H9 (cell line): ENCODE measurements at regions not wholly inside any gene's neighbourhood (a gene's known extent, or its start where the extent isn't known, plus 50 kb on each side); places are given as distances from the start of the nearest gene placed in this dataset.

Experiments
- DNase-seq: peaks from one replicate; pipeline ENCODE4 v3.0.0-alpha.2; 2017
- H2AFZ ChIP-seq: one replicate; pipeline ENCODE4 v1.6.1; 2013; ENCODE audit warnings: mild to moderate bottlenecking, low read length, control low read depth, moderate library complexity
- H2AK5ac ChIP-seq: 2 replicates; pipeline ENCODE4 v1.6.1; 2013; ENCODE audit warnings: low read length, control low read depth, mixed read lengths; ENCODE audit not compliant: insufficient read length
- H2BK120ac ChIP-seq: one replicate; pipeline ENCODE4 v1.6.1; 2013; ENCODE audit warnings: low read depth, mild to moderate bottlenecking, low read length, control low read depth, inconsistent platforms; ENCODE audit not compliant: poor library complexity, severe bottlenecking
- H2BK12ac ChIP-seq: 2 replicates; pipeline ENCODE4 v1.6.1; 2013; ENCODE audit warnings: low read length, control low read depth, mixed read lengths, low read depth; ENCODE audit not compliant: insufficient read length
- H2BK15ac ChIP-seq: 2 replicates; pipeline ENCODE4 v1.6.1; 2013; ENCODE audit warnings: low read depth, low read length, control low read depth
- H2BK20ac ChIP-seq: one replicate; pipeline ENCODE4 v1.6.1; 2013; ENCODE audit warnings: low read depth, mild to moderate bottlenecking, low read length, control low read depth, inconsistent platforms; ENCODE audit not compliant: poor library complexity, severe bottlenecking
- H2BK5ac ChIP-seq: 2 replicates; pipeline ENCODE4 v1.6.1; 2013; ENCODE audit warnings: low read length, control low read depth, mixed read lengths; ENCODE audit not compliant: insufficient read length
- H3K14ac ChIP-seq: 2 replicates; pipeline ENCODE4 v1.6.1; 2013; ENCODE audit warnings: low read length, control low read depth; ENCODE audit not compliant: insufficient read depth
- H3K18ac ChIP-seq: 2 replicates; pipeline ENCODE4 v1.6.1; 2013; ENCODE audit warnings: low read depth, mild to moderate bottlenecking, mixed read lengths, low read length, control low read depth; ENCODE audit not compliant: insufficient read length
- H3K23ac ChIP-seq: 2 replicates; pipeline ENCODE4 v1.6.1; 2013; ENCODE audit warnings: low read length, control low read depth, mixed read lengths, low read depth; ENCODE audit not compliant: insufficient read length
- H3K23me2 ChIP-seq: 2 replicates; pipeline ENCODE4 v1.6.1; 2013; ENCODE audit warnings: low read depth, mild to moderate bottlenecking, mixed read lengths, low read length, control low read depth; ENCODE audit not compliant: insufficient read length, poor library complexity, severe bottlenecking
- H3K27ac ChIP-seq: 2 replicates; pipeline ENCODE4 v1.5.1; 2013; ENCODE audit warnings: low read length, control low read depth, mixed read lengths, low read depth; ENCODE audit not compliant: insufficient read length
- H3K27me3 ChIP-seq: 2 replicates; pipeline ENCODE4 v1.6.1; 2013; ENCODE audit warnings: low read length, control low read depth, inconsistent platforms; ENCODE audit not compliant: insufficient read depth
- H3K4ac ChIP-seq: 2 replicates; pipeline ENCODE4 v1.6.1; 2013; ENCODE audit warnings: low read depth, mild to moderate bottlenecking, control low read depth, inconsistent platforms, low read length, moderate library complexity
- H3K4me1 ChIP-seq: 2 replicates; pipeline ENCODE4 v1.6.1; 2013; ENCODE audit warnings: low read length, control low read depth, inconsistent platforms; ENCODE audit not compliant: insufficient read depth
- H3K4me2 ChIP-seq: 2 replicates; pipeline ENCODE4 v1.6.1; 2013; ENCODE audit warnings: low read length, control low read depth, mixed read lengths; ENCODE audit not compliant: insufficient read length, insufficient read depth
- H3K56ac ChIP-seq: 2 replicates; pipeline ENCODE4 v1.6.1; 2013; ENCODE audit warnings: low read depth, mild to moderate bottlenecking, mixed read lengths, low read length, control low read depth; ENCODE audit not compliant: insufficient read length
- H3K79me1 ChIP-seq: 2 replicates; pipeline ENCODE4 v1.6.1; 2013; ENCODE audit warnings: low read depth, mild to moderate bottlenecking, moderate library complexity, low read length, control low read depth, inconsistent platforms; ENCODE audit not compliant: insufficient read depth, poor library complexity, severe bottlenecking
- H3K79me2 ChIP-seq: 2 replicates; pipeline ENCODE4 v1.6.1; 2013; ENCODE audit warnings: low read length, control low read depth, inconsistent platforms; ENCODE audit not compliant: insufficient read depth
- H3K9ac ChIP-seq: 2 replicates; pipeline ENCODE4 v1.6.1; 2013; ENCODE audit warnings: low read length, control low read depth, mixed read lengths; ENCODE audit not compliant: insufficient read length; ENCODE audit errors: extremely low read depth
- H3K9me3 ChIP-seq: one replicate; pipeline ENCODE4 v1.6.1; 2013; ENCODE audit warnings: low read depth, low read length, inconsistent platforms; ENCODE audit not compliant: control insufficient read depth
- H3T11ph ChIP-seq: one replicate; pipeline ENCODE4 v1.6.1; 2013; ENCODE audit warnings: mild to moderate bottlenecking, low read length, control low read depth, inconsistent platforms
- H4K20me1 ChIP-seq: one replicate; pipeline ENCODE4 v1.6.1; 2013; ENCODE audit not compliant: control insufficient read depth, insufficient read length, insufficient read depth
- H4K5ac ChIP-seq: 2 replicates; pipeline ENCODE4 v1.6.1; 2013; ENCODE audit warnings: low read depth, mild to moderate bottlenecking, mixed read lengths, low read length, control low read depth; ENCODE audit not compliant: insufficient read length
- H4K8ac ChIP-seq: replicated peaks from 2 replicates; pipeline ENCODE4 v1.6.1; 2013; ENCODE audit warnings: low read length, control low read depth, mixed read lengths, low read depth; ENCODE audit not compliant: insufficient read length
- H4K91ac ChIP-seq: 2 replicates; pipeline ENCODE4 v1.6.1; 2013; ENCODE audit warnings: low read depth, mild to moderate bottlenecking, moderate library complexity, mixed read lengths, low read length, control low read depth; ENCODE audit not compliant: insufficient read length
- H3K27ac Mint-ChIP-seq, 3 experiments: 2 replicates in 2 of 3; 3 replicates in 1 of 3; pipeline ENCODE4 v1.8.0; 2020 to 2021; ENCODE audit warnings: mixed read lengths in 3 of 3, mild to moderate bottlenecking in 1 of 3, moderate library complexity in 1 of 3
- H3K27me3 Mint-ChIP-seq: 2 replicates; pipeline ENCODE4 v1.8.0; 2021; ENCODE audit warnings: low read depth, mild to moderate bottlenecking, moderate library complexity, mixed read lengths
- H3K36me3 Mint-ChIP-seq, 3 experiments: 2 replicates in 2 of 3; 3 replicates in 1 of 3; pipeline ENCODE4 v1.8.0; 2020 to 2021; ENCODE audit warnings: low read depth in 3 of 3, mixed read lengths in 3 of 3; ENCODE audit not compliant: insufficient read depth in 1 of 3
- H3K4me1 Mint-ChIP-seq, 2 experiments: 2 replicates each; pipeline ENCODE4 v1.8.0; 2020; ENCODE audit warnings: mixed read lengths in 2 of 2
- H3K4me3 Mint-ChIP-seq, 2 experiments: 2 replicates in 1 of 2; 3 replicates in 1 of 2; pipeline ENCODE4 v1.8.0; 2020 to 2021; ENCODE audit warnings: mild to moderate bottlenecking in 2 of 2, mixed read lengths in 2 of 2, moderate library complexity in 1 of 2
- H3K9me3 Mint-ChIP-seq, 2 experiments: 2 replicates in 1 of 2; 3 replicates in 1 of 2; pipeline ENCODE4 v1.8.0; 2020; ENCODE audit warnings: mild to moderate bottlenecking in 2 of 2, mixed read lengths in 2 of 2, moderate library complexity in 1 of 2
- WGBS: extraction: QIAGEN DNeasy Blood & Tissue Kit; methylation state at CpG from one replicate; pipeline ENCODE4 v1.1.7; 2013; ENCODE audit warnings: missing lambda C conversion rate, low lambda C conversion rate, mixed read lengths; ENCODE audit not compliant: insufficient read length; ENCODE audit errors: extremely low coverage; 5-methylcytosine and 5-hydroxymethylcytosine counted together
- TF ChIP-seq, protein P1 (sequence below): fragments of 200-600 bp; sonication (generic); conservative IDR thresholded peaks from 3 replicates; pipeline ENCODE4 v1.8.0; 2021; ENCODE audit warnings: antibody characterized with exemption, mild to moderate bottlenecking

DNA sequence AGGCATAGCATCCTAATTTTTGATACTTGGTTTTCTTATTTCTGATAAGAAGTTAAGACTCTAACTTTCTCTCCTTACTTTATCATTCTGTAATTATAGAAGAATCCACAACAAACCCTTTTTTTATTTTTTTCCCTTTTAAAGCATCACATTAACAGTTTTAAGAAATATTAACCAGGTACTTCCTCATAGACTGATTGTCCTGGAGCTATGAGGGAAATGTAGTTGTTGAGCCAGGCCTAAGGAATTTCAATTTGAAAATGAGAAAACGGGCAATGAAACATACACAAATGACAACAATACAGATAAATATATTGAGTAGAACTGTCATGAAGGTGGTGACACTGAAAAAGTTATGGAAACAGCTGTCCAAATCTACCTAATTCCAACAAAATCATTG is 569.0 kb downstream of the KCNA4 start:
- H3K9me3 Mint-ChIP-seq, result no peaks in the 10 kb centered on the region; a peak in 1 of 5 replicates
- Histone ChIP-seq H4K91ac (no peak overlapping the region), H3K4me2 (no peak overlapping the region), H3K23me2 (no peaks in the 10 kb centered on the region), H3T11ph (no peak overlapping the region), H2BK15ac (no peak overlapping the region), H3K14ac (no peak overlapping the region), H3K27ac (no peak overlapping the region), H2AFZ (no peak overlapping the region), H4K20me1 (no peaks in the 10 kb centered on the region), H2BK120ac (no peak overlapping the region), H3K4me1 (peaks cover 4% of the 10 kb centered on the region; the same call in 1 of the 2 replicates), H3K79me2 (no peaks in the 10 kb centered on the region), H2BK5ac (no peak overlapping the region), H2AK5ac (no peak overlapping the region), H3K56ac (no peak overlapping the region), H2BK20ac (no peak overlapping the region), H3K18ac (no peak overlapping the region), H3K9ac (no peak overlapping the region), H4K5ac (no peak overlapping the region), H2BK12ac (no peak overlapping the region), H3K4ac (no peak overlapping the region), H3K9me3 (no peaks in the 10 kb centered on the region), H3K79me1 (no peaks in the 10 kb centered on the region), H4K8ac (no peak overlapping the region), H3K27me3 (no peaks in the 10 kb centered on the region), H3K23ac (no peak overlapping the region)
- no peak for DNase-seq
- no peak overlapping the region for H3K4me3 Mint-ChIP-seq
- TF ChIP-seq, protein P1, sequence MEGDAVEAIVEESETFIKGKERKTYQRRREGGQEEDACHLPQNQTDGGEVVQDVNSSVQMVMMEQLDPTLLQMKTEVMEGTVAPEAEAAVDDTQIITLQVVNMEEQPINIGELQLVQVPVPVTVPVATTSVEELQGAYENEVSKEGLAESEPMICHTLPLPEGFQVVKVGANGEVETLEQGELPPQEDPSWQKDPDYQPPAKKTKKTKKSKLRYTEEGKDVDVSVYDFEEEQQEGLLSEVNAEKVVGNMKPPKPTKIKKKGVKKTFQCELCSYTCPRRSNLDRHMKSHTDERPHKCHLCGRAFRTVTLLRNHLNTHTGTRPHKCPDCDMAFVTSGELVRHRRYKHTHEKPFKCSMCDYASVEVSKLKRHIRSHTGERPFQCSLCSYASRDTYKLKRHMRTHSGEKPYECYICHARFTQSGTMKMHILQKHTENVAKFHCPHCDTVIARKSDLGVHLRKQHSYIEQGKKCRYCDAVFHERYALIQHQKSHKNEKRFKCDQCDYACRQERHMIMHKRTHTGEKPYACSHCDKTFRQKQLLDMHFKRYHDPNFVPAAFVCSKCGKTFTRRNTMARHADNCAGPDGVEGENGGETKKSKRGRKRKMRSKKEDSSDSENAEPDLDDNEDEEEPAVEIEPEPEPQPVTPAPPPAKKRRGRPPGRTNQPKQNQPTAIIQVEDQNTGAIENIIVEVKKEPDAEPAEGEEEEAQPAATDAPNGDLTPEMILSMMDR, result no peak
- H3K36me3 Mint-ChIP-seq, result no peaks in the 10 kb centered on the region
- H3K4me1 Mint-ChIP-seq, result peaks cover 10 to 21% of the 10 kb centered on the region in 2 experiments
- no peak overlapping the region for H3K27ac Mint-ChIP-seq
- peaks cover 1% of the 10 kb centered on the region; the same call in 1 of the 2 replicates for H3K27me3 Mint-ChIP-seq
- no CpG with 5 or more reads among the region's 1 CpG for WGBS
